ENCODE measurements at regions not wholly inside any gene's neighbourhood (a gene's known extent, or its start where the extent isn't known, plus 50 kb on each side); places are given as distances from the start of the nearest gene placed in this dataset.

DNA sequence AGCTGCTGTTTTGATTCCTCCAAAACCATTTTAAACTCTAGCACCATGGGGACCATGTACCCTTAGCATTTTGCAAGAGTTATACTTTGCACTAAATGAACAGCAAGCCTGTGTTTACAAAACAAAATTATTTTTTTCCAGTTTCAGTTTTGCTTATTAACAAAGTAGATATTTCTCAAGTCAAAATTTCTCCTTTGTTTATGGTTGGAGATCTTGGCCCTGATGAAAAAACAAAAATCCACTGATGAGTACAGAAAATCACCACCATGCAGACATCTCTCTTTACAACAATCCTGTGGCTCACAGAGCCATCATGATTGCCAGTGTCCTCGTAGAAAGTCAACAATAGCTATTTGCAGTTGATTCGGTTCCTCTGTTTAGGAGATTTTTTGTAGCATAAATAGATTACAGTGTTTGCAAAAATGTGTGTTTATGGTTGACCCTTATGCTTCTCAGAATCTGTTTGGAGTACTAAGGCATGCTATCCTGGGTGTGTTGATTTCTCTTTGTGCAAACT is 201.1 kb upstream of the NUDT4 start:
- Histone ChIP-seq H3K4me1 (ENCODE audit: insufficient read depth) (peaks cover 28% of the 10 kb centered on the region), H3K4me3 (no peak overlapping the region), H3K9me3 (no peaks in the 10 kb centered on the region), H3K27ac (peak overlapping the region in 1 of 2 donors; percentile 73), H3K36me3 (no peaks in the 10 kb centered on the region), H3K27me3 (no peaks in the 10 kb centered on the region)
- no peak for DNase-seq
- TF ChIP-seq, protein P1, sequence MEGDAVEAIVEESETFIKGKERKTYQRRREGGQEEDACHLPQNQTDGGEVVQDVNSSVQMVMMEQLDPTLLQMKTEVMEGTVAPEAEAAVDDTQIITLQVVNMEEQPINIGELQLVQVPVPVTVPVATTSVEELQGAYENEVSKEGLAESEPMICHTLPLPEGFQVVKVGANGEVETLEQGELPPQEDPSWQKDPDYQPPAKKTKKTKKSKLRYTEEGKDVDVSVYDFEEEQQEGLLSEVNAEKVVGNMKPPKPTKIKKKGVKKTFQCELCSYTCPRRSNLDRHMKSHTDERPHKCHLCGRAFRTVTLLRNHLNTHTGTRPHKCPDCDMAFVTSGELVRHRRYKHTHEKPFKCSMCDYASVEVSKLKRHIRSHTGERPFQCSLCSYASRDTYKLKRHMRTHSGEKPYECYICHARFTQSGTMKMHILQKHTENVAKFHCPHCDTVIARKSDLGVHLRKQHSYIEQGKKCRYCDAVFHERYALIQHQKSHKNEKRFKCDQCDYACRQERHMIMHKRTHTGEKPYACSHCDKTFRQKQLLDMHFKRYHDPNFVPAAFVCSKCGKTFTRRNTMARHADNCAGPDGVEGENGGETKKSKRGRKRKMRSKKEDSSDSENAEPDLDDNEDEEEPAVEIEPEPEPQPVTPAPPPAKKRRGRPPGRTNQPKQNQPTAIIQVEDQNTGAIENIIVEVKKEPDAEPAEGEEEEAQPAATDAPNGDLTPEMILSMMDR (IDR thresholded peaks at IDR 0.05): no peak
- TF ChIP-seq EP300 (IDR thresholded peaks at IDR 0.05): no peak
- no peak for TF ChIP-seq POLR2A (IDR thresholded peaks at IDR 0.05)
- intact Hi-C loops (cut with DNase I): loop anchor here in 1 of 4 donors (5.0 kb wide), 1 partner anchor 206 kb away; no protein-coding TSS in a partner anchor
- 6 to 25% (median 6%) methylated on average over 2 of the region's 2 CpGs for WGBS, 3 donors

DNA sequence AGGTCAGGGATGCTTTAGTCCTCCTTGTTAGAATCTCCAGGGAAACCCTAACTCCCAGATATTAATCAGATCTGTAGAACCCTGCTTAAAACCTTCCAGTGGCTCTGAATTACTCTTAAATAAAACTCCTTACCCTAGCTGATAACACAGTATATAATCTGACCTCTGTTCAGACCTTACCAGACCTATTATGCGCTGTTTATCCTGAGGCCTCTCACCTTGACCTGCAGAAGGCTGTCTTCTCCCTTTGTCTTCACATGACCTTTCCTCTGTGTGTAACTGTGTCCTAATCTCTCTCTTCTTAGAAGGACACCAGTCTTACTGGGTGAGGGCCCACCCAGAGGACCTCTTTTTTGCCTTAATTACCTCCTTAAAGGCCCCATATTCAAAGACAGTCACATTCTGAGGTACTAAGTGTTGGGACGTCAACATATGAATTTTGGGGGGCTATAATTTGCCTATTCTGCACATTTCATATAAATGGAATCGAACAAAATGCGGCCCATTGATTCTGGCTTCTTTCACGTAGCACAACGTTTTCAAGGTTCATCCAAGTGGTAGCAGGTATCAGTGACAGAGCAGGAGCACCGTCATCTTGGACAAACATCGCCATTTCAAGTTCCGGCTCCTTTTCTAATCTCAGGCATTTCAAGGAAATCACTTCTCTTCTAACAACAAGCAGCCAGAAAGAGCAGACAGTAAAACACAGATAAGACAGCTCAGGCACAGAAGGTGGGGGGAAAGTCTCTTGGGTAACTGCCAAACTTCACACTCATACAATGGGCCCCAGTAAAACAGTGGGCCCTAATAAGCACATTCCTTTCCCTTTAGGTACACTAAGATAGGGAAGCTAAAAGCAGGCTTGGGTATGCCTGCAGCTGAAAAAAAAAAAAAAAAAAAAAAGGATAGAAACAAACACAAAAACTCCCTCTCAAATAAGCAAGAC is 200.2 kb upstream of the NUDT4 start:
- peak in 2 of 5 donors; percentile 35 to 36 for DNase-seq
- TF ChIP-seq EP300 (IDR thresholded peaks at IDR 0.05) (no peak), POLR2A (IDR thresholded peaks at IDR 0.05) (no peak)
- TF ChIP-seq, protein P1 (IDR thresholded peaks at IDR 0.05): no peak
- intact Hi-C loops (cut with DNase I): loop anchor here in 1 of 4 donors (5.0 kb wide), 1 partner anchor 205 kb away; no protein-coding TSS in a partner anchor
- H3K27me3 ChIP-seq: no peaks in the 10 kb centered on the region
- H3K4me3 ChIP-seq: no peak overlapping the region
- H3K4me1 ChIP-seq (ENCODE audit: insufficient read depth): peaks cover 28% of the 10 kb centered on the region
- peak overlapping the region; percentile 49 to 73 for H3K27ac ChIP-seq
- 35 to 57% (median 40%) methylated on average over 9 of the region's 9 CpGs for WGBS, 3 donors
- no peaks in the 10 kb centered on the region for H3K9me3 ChIP-seq
- no peaks in the 10 kb centered on the region for H3K36me3 ChIP-seq

DNA sequence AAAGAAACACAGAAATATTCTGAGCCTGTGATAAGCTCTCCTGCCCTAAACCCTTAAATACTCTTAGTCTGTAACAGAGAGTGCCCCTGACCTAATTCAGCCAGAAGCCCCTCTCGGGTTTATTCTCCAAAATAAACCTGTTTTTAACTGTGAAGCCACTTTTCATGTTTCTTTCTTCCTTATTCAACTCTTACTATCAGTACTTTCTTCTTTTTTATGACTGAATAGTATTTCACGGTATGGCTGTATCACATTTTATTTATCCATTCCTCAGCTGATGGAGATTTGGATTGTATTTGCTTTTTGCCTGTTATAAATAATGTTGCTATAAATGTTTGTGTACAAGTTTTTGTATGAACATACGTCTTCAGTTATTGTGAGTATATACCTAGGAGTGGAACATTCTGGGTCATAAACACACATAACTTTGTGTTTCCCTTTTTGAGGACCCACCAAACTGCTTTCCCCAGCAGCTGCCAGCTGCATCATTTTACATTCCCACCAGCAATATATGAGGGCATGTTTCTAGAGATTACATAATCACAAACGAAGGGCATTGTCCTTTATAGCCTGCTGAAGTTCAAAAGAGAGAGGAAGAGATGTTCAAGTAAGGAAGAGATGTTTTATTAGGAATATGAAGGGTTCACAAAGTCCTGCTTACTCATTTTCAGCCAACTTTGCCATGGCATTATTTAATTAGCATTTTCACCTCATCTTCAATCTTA is 199.4 kb upstream of the NUDT4 start:
- Histone ChIP-seq H3K27me3 (no peaks in the 10 kb centered on the region), H3K4me1 (ENCODE audit: insufficient read depth) (peaks cover 23% of the 10 kb centered on the region), H3K36me3 (no peaks in the 10 kb centered on the region), H3K27ac (peak overlapping the region in 1 of 2 donors; percentile 73), H3K9me3 (no peaks in the 10 kb centered on the region), H3K4me3 (no peak overlapping the region)
- TF ChIP-seq EP300 (IDR thresholded peaks at IDR 0.05): no peak
- no peak for TF ChIP-seq POLR2A (IDR thresholded peaks at IDR 0.05)
- TF ChIP-seq, protein P1 (IDR thresholded peaks at IDR 0.05): no peak
- whole genome bisulfite sequencing, 3 donors: 62 to 69% (median 68%) methylated on average over 4 of the region's 4 CpGs
- intact Hi-C loops (cut with DNase I): loop anchor here in 1 of 4 donors (5.0 kb wide), 1 partner anchor 204 kb away; no protein-coding TSS in a partner anchor
- no peak for DNase-seq

DNA sequence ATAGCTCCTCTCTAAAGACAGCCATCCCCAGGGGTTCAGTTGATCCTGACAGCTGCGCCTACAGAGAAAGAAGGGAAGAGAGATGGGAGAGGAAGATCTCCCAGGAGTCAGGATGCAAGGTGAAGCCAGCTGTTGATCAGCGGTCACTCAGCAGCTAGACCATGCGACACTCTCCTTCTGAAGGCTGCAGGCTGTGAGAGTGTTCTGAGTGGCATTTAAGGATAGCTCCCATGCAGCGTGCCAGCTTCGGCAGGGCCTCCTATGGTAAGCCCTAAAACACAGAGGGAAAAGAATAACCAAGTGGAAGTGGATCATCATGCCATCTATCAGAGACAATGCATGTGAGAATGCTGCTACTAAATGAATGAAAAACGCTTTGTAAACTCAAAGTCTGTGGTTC is 197.9 kb upstream of the NUDT4 start:
- intact Hi-C loops (cut with DNase I): loop anchor here in 1 of 4 donors (5.0 kb wide), 1 partner anchor 203 kb away; no protein-coding TSS in a partner anchor
- Histone ChIP-seq H3K27ac (no peak overlapping the region), H3K36me3 (no peaks in the 10 kb centered on the region), H3K4me3 (no peak overlapping the region), H3K9me3 (no peaks in the 10 kb centered on the region), H3K27me3 (no peaks in the 10 kb centered on the region), H3K4me1 (ENCODE audit: insufficient read depth) (peaks cover 15% of the 10 kb centered on the region)
- 91 to 96% (median 93%) methylated on average over 6 of the region's 6 CpGs for WGBS, 3 donors
- DNase-seq: no peak
- no peak for TF ChIP-seq EP300 (IDR thresholded peaks at IDR 0.05)
- no peak for TF ChIP-seq POLR2A (IDR thresholded peaks at IDR 0.05)
- TF ChIP-seq, protein P1 (IDR thresholded peaks at IDR 0.05): no peak

All from ovary (tissue), 7 donors.